H9 (cell line): ENCODE measurements at regions not wholly inside any gene's neighbourhood (a gene's known extent, or its start where the extent isn't known, plus 50 kb on each side); places are given as distances from the start of the nearest gene placed in this dataset.

Experiments
- DNase-seq: peaks from one replicate; pipeline ENCODE4 v3.0.0-alpha.2; 2017
- H2AFZ ChIP-seq: one replicate; pipeline ENCODE4 v1.6.1; 2013; ENCODE audit warnings: mild to moderate bottlenecking, low read length, control low read depth, moderate library complexity
- H2AK5ac ChIP-seq: 2 replicates; pipeline ENCODE4 v1.6.1; 2013; ENCODE audit warnings: low read length, control low read depth, mixed read lengths; ENCODE audit not compliant: insufficient read length
- H2BK120ac ChIP-seq: one replicate; pipeline ENCODE4 v1.6.1; 2013; ENCODE audit warnings: low read depth, mild to moderate bottlenecking, low read length, control low read depth, inconsistent platforms; ENCODE audit not compliant: poor library complexity, severe bottlenecking
- H2BK12ac ChIP-seq: 2 replicates; pipeline ENCODE4 v1.6.1; 2013; ENCODE audit warnings: low read length, control low read depth, mixed read lengths, low read depth; ENCODE audit not compliant: insufficient read length
- H2BK15ac ChIP-seq: 2 replicates; pipeline ENCODE4 v1.6.1; 2013; ENCODE audit warnings: low read depth, low read length, control low read depth
- H2BK20ac ChIP-seq: one replicate; pipeline ENCODE4 v1.6.1; 2013; ENCODE audit warnings: low read depth, mild to moderate bottlenecking, low read length, control low read depth, inconsistent platforms; ENCODE audit not compliant: poor library complexity, severe bottlenecking
- H2BK5ac ChIP-seq: 2 replicates; pipeline ENCODE4 v1.6.1; 2013; ENCODE audit warnings: low read length, control low read depth, mixed read lengths; ENCODE audit not compliant: insufficient read length
- H3K14ac ChIP-seq: 2 replicates; pipeline ENCODE4 v1.6.1; 2013; ENCODE audit warnings: low read length, control low read depth; ENCODE audit not compliant: insufficient read depth
- H3K18ac ChIP-seq: 2 replicates; pipeline ENCODE4 v1.6.1; 2013; ENCODE audit warnings: low read depth, mild to moderate bottlenecking, mixed read lengths, low read length, control low read depth; ENCODE audit not compliant: insufficient read length
- H3K23ac ChIP-seq: 2 replicates; pipeline ENCODE4 v1.6.1; 2013; ENCODE audit warnings: low read length, control low read depth, mixed read lengths, low read depth; ENCODE audit not compliant: insufficient read length
- H3K23me2 ChIP-seq: 2 replicates; pipeline ENCODE4 v1.6.1; 2013; ENCODE audit warnings: low read depth, mild to moderate bottlenecking, mixed read lengths, low read length, control low read depth; ENCODE audit not compliant: insufficient read length, poor library complexity, severe bottlenecking
- H3K27ac ChIP-seq: 2 replicates; pipeline ENCODE4 v1.5.1; 2013; ENCODE audit warnings: low read length, control low read depth, mixed read lengths, low read depth; ENCODE audit not compliant: insufficient read length
- H3K27me3 ChIP-seq: 2 replicates; pipeline ENCODE4 v1.6.1; 2013; ENCODE audit warnings: low read length, control low read depth, inconsistent platforms; ENCODE audit not compliant: insufficient read depth
- H3K4ac ChIP-seq: 2 replicates; pipeline ENCODE4 v1.6.1; 2013; ENCODE audit warnings: low read depth, mild to moderate bottlenecking, control low read depth, inconsistent platforms, low read length, moderate library complexity
- H3K4me1 ChIP-seq: 2 replicates; pipeline ENCODE4 v1.6.1; 2013; ENCODE audit warnings: low read length, control low read depth, inconsistent platforms; ENCODE audit not compliant: insufficient read depth
- H3K4me2 ChIP-seq: 2 replicates; pipeline ENCODE4 v1.6.1; 2013; ENCODE audit warnings: low read length, control low read depth, mixed read lengths; ENCODE audit not compliant: insufficient read length, insufficient read depth
- H3K56ac ChIP-seq: 2 replicates; pipeline ENCODE4 v1.6.1; 2013; ENCODE audit warnings: low read depth, mild to moderate bottlenecking, mixed read lengths, low read length, control low read depth; ENCODE audit not compliant: insufficient read length
- H3K79me1 ChIP-seq: 2 replicates; pipeline ENCODE4 v1.6.1; 2013; ENCODE audit warnings: low read depth, mild to moderate bottlenecking, moderate library complexity, low read length, control low read depth, inconsistent platforms; ENCODE audit not compliant: insufficient read depth, poor library complexity, severe bottlenecking
- H3K79me2 ChIP-seq: 2 replicates; pipeline ENCODE4 v1.6.1; 2013; ENCODE audit warnings: low read length, control low read depth, inconsistent platforms; ENCODE audit not compliant: insufficient read depth
- H3K9ac ChIP-seq: 2 replicates; pipeline ENCODE4 v1.6.1; 2013; ENCODE audit warnings: low read length, control low read depth, mixed read lengths; ENCODE audit not compliant: insufficient read length; ENCODE audit errors: extremely low read depth
- H3K9me3 ChIP-seq: one replicate; pipeline ENCODE4 v1.6.1; 2013; ENCODE audit warnings: low read depth, low read length, inconsistent platforms; ENCODE audit not compliant: control insufficient read depth
- H3T11ph ChIP-seq: one replicate; pipeline ENCODE4 v1.6.1; 2013; ENCODE audit warnings: mild to moderate bottlenecking, low read length, control low read depth, inconsistent platforms
- H4K20me1 ChIP-seq: one replicate; pipeline ENCODE4 v1.6.1; 2013; ENCODE audit not compliant: control insufficient read depth, insufficient read length, insufficient read depth
- H4K5ac ChIP-seq: 2 replicates; pipeline ENCODE4 v1.6.1; 2013; ENCODE audit warnings: low read depth, mild to moderate bottlenecking, mixed read lengths, low read length, control low read depth; ENCODE audit not compliant: insufficient read length
- H4K8ac ChIP-seq: replicated peaks from 2 replicates; pipeline ENCODE4 v1.6.1; 2013; ENCODE audit warnings: low read length, control low read depth, mixed read lengths, low read depth; ENCODE audit not compliant: insufficient read length
- H4K91ac ChIP-seq: 2 replicates; pipeline ENCODE4 v1.6.1; 2013; ENCODE audit warnings: low read depth, mild to moderate bottlenecking, moderate library complexity, mixed read lengths, low read length, control low read depth; ENCODE audit not compliant: insufficient read length
- H3K27ac Mint-ChIP-seq, 3 experiments: 2 replicates in 2 of 3; 3 replicates in 1 of 3; pipeline ENCODE4 v1.8.0; 2020 to 2021; ENCODE audit warnings: mixed read lengths in 3 of 3, mild to moderate bottlenecking in 1 of 3, moderate library complexity in 1 of 3
- H3K27me3 Mint-ChIP-seq: 2 replicates; pipeline ENCODE4 v1.8.0; 2021; ENCODE audit warnings: low read depth, mild to moderate bottlenecking, moderate library complexity, mixed read lengths
- H3K36me3 Mint-ChIP-seq, 3 experiments: 2 replicates in 2 of 3; 3 replicates in 1 of 3; pipeline ENCODE4 v1.8.0; 2020 to 2021; ENCODE audit warnings: low read depth in 3 of 3, mixed read lengths in 3 of 3; ENCODE audit not compliant: insufficient read depth in 1 of 3
- H3K4me1 Mint-ChIP-seq, 2 experiments: 2 replicates each; pipeline ENCODE4 v1.8.0; 2020; ENCODE audit warnings: mixed read lengths in 2 of 2
- H3K4me3 Mint-ChIP-seq, 2 experiments: 2 replicates in 1 of 2; 3 replicates in 1 of 2; pipeline ENCODE4 v1.8.0; 2020 to 2021; ENCODE audit warnings: mild to moderate bottlenecking in 2 of 2, mixed read lengths in 2 of 2, moderate library complexity in 1 of 2
- H3K9me3 Mint-ChIP-seq, 2 experiments: 2 replicates in 1 of 2; 3 replicates in 1 of 2; pipeline ENCODE4 v1.8.0; 2020; ENCODE audit warnings: mild to moderate bottlenecking in 2 of 2, mixed read lengths in 2 of 2, moderate library complexity in 1 of 2
- WGBS: extraction: QIAGEN DNeasy Blood & Tissue Kit; methylation state at CpG from one replicate; pipeline ENCODE4 v1.1.7; 2013; ENCODE audit warnings: missing lambda C conversion rate, low lambda C conversion rate, mixed read lengths; ENCODE audit not compliant: insufficient read length; ENCODE audit errors: extremely low coverage; 5-methylcytosine and 5-hydroxymethylcytosine counted together
- TF ChIP-seq, protein P1 (sequence below): fragments of 200-600 bp; sonication (generic); conservative IDR thresholded peaks from 3 replicates; pipeline ENCODE4 v1.8.0; 2021; ENCODE audit warnings: antibody characterized with exemption, mild to moderate bottlenecking

DNA sequence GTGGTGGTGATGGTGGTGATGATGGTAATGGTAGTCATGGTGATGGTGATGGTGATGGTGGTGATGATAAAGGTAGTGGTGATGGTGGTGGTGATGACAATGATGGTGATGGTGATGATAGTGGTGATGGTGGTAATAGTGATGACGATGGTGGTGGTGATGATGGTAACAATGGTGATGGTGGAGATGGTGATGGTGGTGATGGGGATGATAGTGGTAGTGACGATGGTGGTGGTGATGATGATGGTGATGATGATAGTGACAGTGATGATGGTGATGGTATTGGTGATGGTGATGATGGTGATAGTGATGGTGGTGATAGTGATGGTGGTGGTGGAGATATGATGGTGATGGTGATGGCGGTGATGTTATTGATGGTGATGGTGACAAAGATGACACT, 108.4 kb upstream of the NKX1-1 start:
- H3K56ac ChIP-seq, result peak overlapping the region; percentile 51
- H4K8ac ChIP-seq, result peak overlapping the region; percentile 30
- no peak overlapping the region for H3K23ac ChIP-seq
- no peak overlapping the region for H4K5ac ChIP-seq
- H3K9me3 ChIP-seq, result no peaks in the 10 kb centered on the region
- no peak overlapping the region for H2AFZ ChIP-seq
- WGBS, result no CpG with 5 or more reads among the region's 3 CpGs
- H3K9ac ChIP-seq, result no peak overlapping the region
- H2BK5ac ChIP-seq, result no peak overlapping the region
- H3K18ac ChIP-seq, result no peak overlapping the region
- no peak overlapping the region for H2BK15ac ChIP-seq
- Mint-ChIP-seq H3K9me3 (no peaks in the 10 kb centered on the region), H3K27ac (no peak overlapping the region), H3K36me3 (no peaks in the 10 kb centered on the region), H3K4me3 (no peak overlapping the region), H3K27me3 (peaks cover 16% of the 10 kb centered on the region), H3K4me1 (0 out of 4 replicates have a peak, but pooled peaks cover 0 to under 1% of the 10 kb centered on the region in 2 experiments)
- H3K23me2 ChIP-seq, result no peaks in the 10 kb centered on the region
- TF ChIP-seq, protein P1, sequence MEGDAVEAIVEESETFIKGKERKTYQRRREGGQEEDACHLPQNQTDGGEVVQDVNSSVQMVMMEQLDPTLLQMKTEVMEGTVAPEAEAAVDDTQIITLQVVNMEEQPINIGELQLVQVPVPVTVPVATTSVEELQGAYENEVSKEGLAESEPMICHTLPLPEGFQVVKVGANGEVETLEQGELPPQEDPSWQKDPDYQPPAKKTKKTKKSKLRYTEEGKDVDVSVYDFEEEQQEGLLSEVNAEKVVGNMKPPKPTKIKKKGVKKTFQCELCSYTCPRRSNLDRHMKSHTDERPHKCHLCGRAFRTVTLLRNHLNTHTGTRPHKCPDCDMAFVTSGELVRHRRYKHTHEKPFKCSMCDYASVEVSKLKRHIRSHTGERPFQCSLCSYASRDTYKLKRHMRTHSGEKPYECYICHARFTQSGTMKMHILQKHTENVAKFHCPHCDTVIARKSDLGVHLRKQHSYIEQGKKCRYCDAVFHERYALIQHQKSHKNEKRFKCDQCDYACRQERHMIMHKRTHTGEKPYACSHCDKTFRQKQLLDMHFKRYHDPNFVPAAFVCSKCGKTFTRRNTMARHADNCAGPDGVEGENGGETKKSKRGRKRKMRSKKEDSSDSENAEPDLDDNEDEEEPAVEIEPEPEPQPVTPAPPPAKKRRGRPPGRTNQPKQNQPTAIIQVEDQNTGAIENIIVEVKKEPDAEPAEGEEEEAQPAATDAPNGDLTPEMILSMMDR, result no peak
- H4K91ac ChIP-seq, result no peak overlapping the region
- H3K27ac ChIP-seq, result no peak overlapping the region
- H3K14ac ChIP-seq, result no peak overlapping the region
- H2BK12ac ChIP-seq, result no peak overlapping the region
- DNase-seq, result no peak
- no peaks in the 10 kb centered on the region for H3K4me1 ChIP-seq
- no peaks in the 10 kb centered on the region for H3K79me1 ChIP-seq
- no peaks in the 10 kb centered on the region for H3K27me3 ChIP-seq
- no peak overlapping the region for H3K4me2 ChIP-seq
- H2BK120ac ChIP-seq, result no peak overlapping the region
- H3T11ph ChIP-seq, result no peak overlapping the region
- no peaks in the 10 kb centered on the region for H3K79me2 ChIP-seq
- H2AK5ac ChIP-seq, result no peak overlapping the region
- no peaks in the 10 kb centered on the region for H4K20me1 ChIP-seq
- H2BK20ac ChIP-seq, result no peak overlapping the region
- H3K4ac ChIP-seq, result no peak overlapping the region
